Neural progenitor cell (in vitro differentiated cells): ENCODE measurements at regions not wholly inside any gene's neighbourhood (a gene's known extent, or its start where the extent isn't known, plus 50 kb on each side); places are given as distances from the start of the nearest gene placed in this dataset.

Experiments used
- DNase-seq: peaks from one replicate; pipeline ENCODE4 v3.0.0-alpha.2; 2016; ENCODE audit warnings: low spot score
- H2AFZ ChIP-seq: fragments of 200-600 bp; sonication (generic); replicated peaks from 2 replicates; pipeline ENCODE4 v1.6.1; 2016; ENCODE audit warnings: antibody characterized with exemption
- H3F3A ChIP-seq: fragments of 200-600 bp; sonication (generic); 2 replicates; pipeline ENCODE4 v1.6.1; 2016; ENCODE audit warnings: antibody characterized with exemption, low read depth
- H3K27ac ChIP-seq: fragments of 200-600 bp; sonication (generic); 2 replicates; pipeline ENCODE4 v1.5.1; 2016; ENCODE audit warnings: mild to moderate bottlenecking
- H3K27me3 ChIP-seq: fragments of 200-600 bp; sonication (generic); 2 replicates; pipeline ENCODE4 v1.6.1; 2016; ENCODE audit warnings: mild to moderate bottlenecking, moderate library complexity
- H3K36me3 ChIP-seq: fragments of 200-600 bp; sonication (generic); 2 replicates; pipeline ENCODE4 v1.5.1; 2016
- H3K4me1 ChIP-seq: fragments of 200-600 bp; sonication (generic); 2 replicates; pipeline ENCODE4 v1.6.1; 2016; ENCODE audit warnings: mixed run types
- H3K4me2 ChIP-seq: fragments of 200-600 bp; sonication (generic); 2 replicates; pipeline ENCODE4 v1.6.1; 2016
- H3K4me3 ChIP-seq: fragments of 200-600 bp; sonication (generic); 2 replicates; pipeline ENCODE4 v1.5.1; 2016
- H3K79me2 ChIP-seq: fragments of 200-600 bp; sonication (generic); 2 replicates; pipeline ENCODE4 v1.6.1; 2016; ENCODE audit warnings: low read depth
- H3K9ac ChIP-seq: fragments of 200-600 bp; sonication (generic); 2 replicates; pipeline ENCODE4 v1.6.1; 2016
- H3K9me3 ChIP-seq: fragments of 200-600 bp; sonication (generic); 2 replicates; pipeline ENCODE4 v1.5.1; 2016; ENCODE audit warnings: low read depth
- H4K20me1 ChIP-seq: fragments of 200-600 bp; sonication (generic); 2 replicates; pipeline ENCODE4 v1.6.1; 2016; ENCODE audit warnings: low read depth
- H3K27ac Mint-ChIP-seq: 3 replicates; pipeline ENCODE4 v1.8.0; 2021; ENCODE audit warnings: mixed read lengths
- H3K27me3 Mint-ChIP-seq: 2 replicates; pipeline ENCODE4 v1.8.0; 2022; ENCODE audit warnings: low read depth, mild to moderate bottlenecking, inconsistent platforms, moderate library complexity, mixed read lengths; ENCODE audit not compliant: insufficient read depth
- H3K36me3 Mint-ChIP-seq: 3 replicates; pipeline ENCODE4 v1.8.0; 2021; ENCODE audit warnings: mixed read lengths
- H3K4me1 Mint-ChIP-seq: 3 replicates; pipeline ENCODE4 v1.8.0; 2021; ENCODE audit warnings: mixed read lengths
- H3K4me3 Mint-ChIP-seq: 3 replicates; pipeline ENCODE4 v1.8.0; 2021; ENCODE audit warnings: mild to moderate bottlenecking, moderate library complexity, mixed read lengths
- H3K9me3 Mint-ChIP-seq: 3 replicates; pipeline ENCODE4 v1.8.0; 2020; ENCODE audit warnings: mixed read lengths
- EZH2 ChIP-seq: fragments of 200-600 bp; sonication (generic); IDR thresholded peaks from 2 replicates; pipeline ENCODE4 v1.6.1; 2017; ENCODE audit warnings: antibody characterized with exemption, mild to moderate bottlenecking, moderate library complexity
- EZH2phosphoT487 ChIP-seq: fragments of 200-600 bp; sonication (generic); IDR thresholded peaks from 2 replicates; pipeline ENCODE4 v1.6.1; 2017; ENCODE audit warnings: antibody characterized with exemption
- TF ChIP-seq, protein P1 (sequence below): fragments of 200-600 bp; sonication (generic); IDR thresholded peaks from 2 replicates; pipeline ENCODE4 v1.5.1; 2017; ENCODE audit warnings: antibody characterized with exemption, mild to moderate bottlenecking

DNA sequence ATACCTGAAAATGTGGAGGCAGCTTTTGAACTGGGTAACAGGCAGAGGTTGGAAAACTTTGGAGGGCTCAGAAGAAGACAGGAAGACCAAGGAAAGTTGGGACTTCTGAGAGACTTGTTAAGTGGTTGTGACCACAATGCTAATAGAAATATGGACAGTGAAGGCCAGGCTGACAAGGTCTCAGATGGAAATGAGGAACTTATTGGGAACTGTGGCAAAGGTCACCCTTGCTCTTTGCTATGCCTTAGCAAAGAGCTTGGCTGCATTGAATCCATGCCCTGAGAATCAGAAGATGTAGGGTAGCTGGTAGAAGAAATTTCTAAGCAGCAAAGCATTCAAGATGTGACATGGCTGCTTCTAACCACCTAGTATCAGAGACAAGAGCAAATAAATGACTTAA is 244.4 kb upstream of the ADRA1B start:
- Histone ChIP-seq H3K4me3 (no peak overlapping the region), H3K9ac (no peak overlapping the region), H4K20me1 (no peaks in the 10 kb centered on the region), H3K36me3 (no peaks in the 10 kb centered on the region), H3K4me1 (no peaks in the 10 kb centered on the region), H2AFZ (no peak overlapping the region), H3K27ac (no peak overlapping the region), H3K9me3 (no peaks in the 10 kb centered on the region), H3K27me3 (no peaks in the 10 kb centered on the region), H3F3A (no peaks in the 10 kb centered on the region), H3K4me2 (no peak overlapping the region), H3K79me2 (no peaks in the 10 kb centered on the region)
- Mint-ChIP-seq H3K4me3 (no peak overlapping the region), H3K4me1 (no peaks in the 10 kb centered on the region), H3K27me3 (no peaks in the 10 kb centered on the region), H3K36me3 (no peaks in the 10 kb centered on the region), H3K27ac (no peak overlapping the region), H3K9me3 (no peaks in the 10 kb centered on the region)
- TF ChIP-seq EZH2phosphoT487 (no peak), EZH2 (no peak)
- TF ChIP-seq, protein P1, sequence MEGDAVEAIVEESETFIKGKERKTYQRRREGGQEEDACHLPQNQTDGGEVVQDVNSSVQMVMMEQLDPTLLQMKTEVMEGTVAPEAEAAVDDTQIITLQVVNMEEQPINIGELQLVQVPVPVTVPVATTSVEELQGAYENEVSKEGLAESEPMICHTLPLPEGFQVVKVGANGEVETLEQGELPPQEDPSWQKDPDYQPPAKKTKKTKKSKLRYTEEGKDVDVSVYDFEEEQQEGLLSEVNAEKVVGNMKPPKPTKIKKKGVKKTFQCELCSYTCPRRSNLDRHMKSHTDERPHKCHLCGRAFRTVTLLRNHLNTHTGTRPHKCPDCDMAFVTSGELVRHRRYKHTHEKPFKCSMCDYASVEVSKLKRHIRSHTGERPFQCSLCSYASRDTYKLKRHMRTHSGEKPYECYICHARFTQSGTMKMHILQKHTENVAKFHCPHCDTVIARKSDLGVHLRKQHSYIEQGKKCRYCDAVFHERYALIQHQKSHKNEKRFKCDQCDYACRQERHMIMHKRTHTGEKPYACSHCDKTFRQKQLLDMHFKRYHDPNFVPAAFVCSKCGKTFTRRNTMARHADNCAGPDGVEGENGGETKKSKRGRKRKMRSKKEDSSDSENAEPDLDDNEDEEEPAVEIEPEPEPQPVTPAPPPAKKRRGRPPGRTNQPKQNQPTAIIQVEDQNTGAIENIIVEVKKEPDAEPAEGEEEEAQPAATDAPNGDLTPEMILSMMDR: no peak
- DNase-seq: no peak

DNA sequence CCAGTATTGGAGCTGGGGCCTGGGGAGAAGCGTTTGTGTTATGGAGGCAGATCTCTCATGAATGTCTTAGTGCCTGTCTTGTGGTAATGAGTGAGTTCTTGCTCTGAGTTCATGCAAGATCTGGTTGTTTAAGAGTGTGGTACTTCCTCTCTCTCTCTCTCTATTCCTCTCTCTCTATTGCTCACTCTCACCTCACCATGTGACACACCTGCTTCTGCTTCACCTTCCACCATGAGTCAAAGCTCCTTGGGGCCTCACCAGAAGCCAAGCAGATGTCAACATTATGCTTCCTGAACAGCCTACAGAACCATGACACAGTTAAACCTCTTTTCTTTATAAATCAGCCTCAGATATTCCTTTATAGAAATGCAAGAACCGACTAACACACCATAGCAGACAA is 242.7 kb upstream of the ADRA1B start:
- Histone ChIP-seq H3K4me2 (no peak overlapping the region), H3K27ac (no peak overlapping the region), H2AFZ (no peak overlapping the region), H3K79me2 (no peaks in the 10 kb centered on the region), H3K4me1 (no peaks in the 10 kb centered on the region), H3K36me3 (no peaks in the 10 kb centered on the region), H3K27me3 (no peaks in the 10 kb centered on the region), H3F3A (no peaks in the 10 kb centered on the region), H3K9ac (no peak overlapping the region), H3K4me3 (no peak overlapping the region), H3K9me3 (no peaks in the 10 kb centered on the region), H4K20me1 (no peaks in the 10 kb centered on the region)
- H3K27ac Mint-ChIP-seq: no peak overlapping the region
- H3K9me3 Mint-ChIP-seq: peaks cover 2% of the 10 kb centered on the region
- H3K36me3 Mint-ChIP-seq: no peaks in the 10 kb centered on the region
- TF ChIP-seq EZH2phosphoT487 (no peak), EZH2 (no peak)
- DNase-seq: no peak
- H3K4me3 Mint-ChIP-seq: no peak overlapping the region
- no peaks in the 10 kb centered on the region for H3K4me1 Mint-ChIP-seq
- H3K27me3 Mint-ChIP-seq: no peaks in the 10 kb centered on the region

- H3K9me3 ChIP-seq: no peaks in the 10 kb centered on the region
- no peaks in the 10 kb centered on the region for H3K36me3 ChIP-seq
- no peak overlapping the region for H3K4me3 Mint-ChIP-seq
- no peak for DNase-seq
- no peak overlapping the region for H3K9ac ChIP-seq
- H3K27ac ChIP-seq: no peak overlapping the region
- H4K20me1 ChIP-seq: no peaks in the 10 kb centered on the region
- no peaks in the 10 kb centered on the region for H3K4me1 ChIP-seq
- H3K4me2 ChIP-seq: no peak overlapping the region
- H3K4me3 ChIP-seq: no peak overlapping the region
- no peaks in the 10 kb centered on the region for H3F3A ChIP-seq
- H3K79me2 ChIP-seq: no peaks in the 10 kb centered on the region
- peaks cover 2% of the 10 kb centered on the region for H3K36me3 Mint-ChIP-seq
- H3K27me3 ChIP-seq: no peaks in the 10 kb centered on the region
- TF ChIP-seq EZH2 (no peak), EZH2phosphoT487 (no peak)
- TF ChIP-seq, protein P1: no peak
- no peaks in the 10 kb centered on the region for H3K4me1 Mint-ChIP-seq
- H3K27me3 Mint-ChIP-seq: peaks cover 8% of the 10 kb centered on the region
- peaks cover 31% of the 10 kb centered on the region for H3K9me3 Mint-ChIP-seq
- H2AFZ ChIP-seq: no peak overlapping the region
- H3K27ac Mint-ChIP-seq: no peak overlapping the region
Measured at GRCh38 chr5:159678657-159679392, 237.5 kb upstream of the ADRA1B start.

DNA sequence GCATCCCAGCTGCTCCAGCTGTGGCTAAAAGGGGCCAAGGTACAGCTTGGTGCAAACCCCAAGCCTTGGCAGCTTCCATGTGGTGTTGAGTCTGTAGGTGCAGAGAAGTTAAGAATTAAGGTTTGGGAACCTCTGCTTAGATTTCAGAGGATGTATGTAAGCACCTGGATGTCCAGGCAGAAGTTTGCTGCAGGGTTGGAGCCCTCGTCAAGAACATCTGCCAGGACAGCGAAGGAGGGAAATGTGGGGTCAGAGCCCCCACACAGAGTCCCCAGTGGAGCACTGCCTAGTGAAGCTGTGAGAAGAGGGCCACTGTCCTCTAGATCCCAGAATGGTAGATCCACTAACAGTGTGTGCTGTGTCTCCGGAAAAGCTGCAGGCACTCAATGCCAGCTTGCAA is 236.2 kb upstream of the ADRA1B start:
- peaks cover 31% of the 10 kb centered on the region for H3K9me3 Mint-ChIP-seq
- H3K4me3 ChIP-seq: no peak overlapping the region
- no peaks in the 10 kb centered on the region for H3K4me1 ChIP-seq
- no peak overlapping the region for H3K4me2 ChIP-seq
- no peak overlapping the region for H2AFZ ChIP-seq
- peaks cover 8% of the 10 kb centered on the region for H3K27me3 Mint-ChIP-seq
- no peaks in the 10 kb centered on the region for H3K36me3 ChIP-seq
- H3K9me3 ChIP-seq: no peaks in the 10 kb centered on the region
- H3K4me1 Mint-ChIP-seq: no peaks in the 10 kb centered on the region
- H3K79me2 ChIP-seq: no peaks in the 10 kb centered on the region
- no peak overlapping the region for H3K27ac Mint-ChIP-seq
- H4K20me1 ChIP-seq: no peaks in the 10 kb centered on the region
- TF ChIP-seq EZH2: no peak
- no peak for TF ChIP-seq EZH2phosphoT487
- TF ChIP-seq, protein P1: no peak
- no peaks in the 10 kb centered on the region for H3F3A ChIP-seq
- peaks cover 2% of the 10 kb centered on the region for H3K36me3 Mint-ChIP-seq
- H3K9ac ChIP-seq: no peak overlapping the region
- H3K27ac ChIP-seq: no peak overlapping the region
- no peaks in the 10 kb centered on the region for H3K27me3 ChIP-seq
- H3K4me3 Mint-ChIP-seq: no peak overlapping the region
- no peak for DNase-seq
